Neural crest cell (in vitro differentiated cells): ENCODE measurements at regions not wholly inside any gene's neighbourhood (a gene's known extent, or its start where the extent isn't known, plus 50 kb on each side); places are given as distances from the start of the nearest gene placed in this dataset.

Experiments
- DNase-seq: peaks from one replicate; pipeline ENCODE4 v3.0.0; 2021; ENCODE audit warnings: low read depth, mixed read lengths, low spot score
- H3K27ac Mint-ChIP-seq: one replicate; pipeline ENCODE4 v1.8.0; 2021; ENCODE audit warnings: mild to moderate bottlenecking, mixed read lengths; ENCODE audit not compliant: unreplicated experiment
- H3K27me3 Mint-ChIP-seq: 2 replicates; pipeline ENCODE4 v1.8.0; 2021; ENCODE audit warnings: low read depth, mild to moderate bottlenecking, mixed read lengths
- H3K36me3 Mint-ChIP-seq: 2 replicates; pipeline ENCODE4 v1.8.0; 2021; ENCODE audit warnings: low read depth, mild to moderate bottlenecking, mixed read lengths
- H3K4me1 Mint-ChIP-seq: 2 replicates; pipeline ENCODE4 v1.8.0; 2021; ENCODE audit warnings: mixed read lengths
- H3K4me3 Mint-ChIP-seq: one replicate; pipeline ENCODE4 v1.8.0; 2021; ENCODE audit warnings: mild to moderate bottlenecking, mixed read lengths
- H3K9me3 Mint-ChIP-seq: 2 replicates; pipeline ENCODE4 v1.8.0; 2021; ENCODE audit warnings: mixed read lengths
- TF ChIP-seq, protein P1 (sequence below): fragments of 200-600 bp; sonication (generic); conservative IDR thresholded peaks from 2 replicates; pipeline ENCODE4 v1.5.0; 2021; ENCODE audit warnings: antibody characterized with exemption, mild to moderate bottlenecking

DNA sequence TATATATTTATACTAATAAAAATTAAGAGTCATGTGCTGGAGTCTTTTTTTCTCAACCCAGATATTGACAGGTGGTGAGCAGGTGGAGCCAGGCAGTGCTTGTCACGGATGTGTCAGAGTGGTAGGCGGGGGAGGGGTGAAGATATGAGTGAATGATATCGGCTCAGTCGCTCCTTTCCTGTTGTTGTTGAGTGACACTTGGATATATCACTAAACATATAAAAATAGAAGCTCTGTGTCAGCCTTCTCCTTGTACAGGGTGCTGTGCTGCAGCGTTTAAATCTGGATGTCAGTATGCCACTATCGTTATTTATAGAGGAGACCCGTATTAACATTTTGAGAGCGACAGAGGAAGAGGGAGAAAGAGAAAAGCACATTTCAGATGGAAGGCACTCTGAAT lies 339.6 kb downstream of the NUF2 start:
- Mint-ChIP-seq H3K27ac (no peak overlapping the region), H3K9me3 (no peaks in the 10 kb centered on the region), H3K36me3 (no peaks in the 10 kb centered on the region), H3K27me3 (no peaks in the 10 kb centered on the region), H3K4me3 (no peak overlapping the region), H3K4me1 (peaks cover 2% of the 10 kb centered on the region)
- no peak for DNase-seq
- TF ChIP-seq, protein P1, sequence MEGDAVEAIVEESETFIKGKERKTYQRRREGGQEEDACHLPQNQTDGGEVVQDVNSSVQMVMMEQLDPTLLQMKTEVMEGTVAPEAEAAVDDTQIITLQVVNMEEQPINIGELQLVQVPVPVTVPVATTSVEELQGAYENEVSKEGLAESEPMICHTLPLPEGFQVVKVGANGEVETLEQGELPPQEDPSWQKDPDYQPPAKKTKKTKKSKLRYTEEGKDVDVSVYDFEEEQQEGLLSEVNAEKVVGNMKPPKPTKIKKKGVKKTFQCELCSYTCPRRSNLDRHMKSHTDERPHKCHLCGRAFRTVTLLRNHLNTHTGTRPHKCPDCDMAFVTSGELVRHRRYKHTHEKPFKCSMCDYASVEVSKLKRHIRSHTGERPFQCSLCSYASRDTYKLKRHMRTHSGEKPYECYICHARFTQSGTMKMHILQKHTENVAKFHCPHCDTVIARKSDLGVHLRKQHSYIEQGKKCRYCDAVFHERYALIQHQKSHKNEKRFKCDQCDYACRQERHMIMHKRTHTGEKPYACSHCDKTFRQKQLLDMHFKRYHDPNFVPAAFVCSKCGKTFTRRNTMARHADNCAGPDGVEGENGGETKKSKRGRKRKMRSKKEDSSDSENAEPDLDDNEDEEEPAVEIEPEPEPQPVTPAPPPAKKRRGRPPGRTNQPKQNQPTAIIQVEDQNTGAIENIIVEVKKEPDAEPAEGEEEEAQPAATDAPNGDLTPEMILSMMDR = no peak

DNA sequence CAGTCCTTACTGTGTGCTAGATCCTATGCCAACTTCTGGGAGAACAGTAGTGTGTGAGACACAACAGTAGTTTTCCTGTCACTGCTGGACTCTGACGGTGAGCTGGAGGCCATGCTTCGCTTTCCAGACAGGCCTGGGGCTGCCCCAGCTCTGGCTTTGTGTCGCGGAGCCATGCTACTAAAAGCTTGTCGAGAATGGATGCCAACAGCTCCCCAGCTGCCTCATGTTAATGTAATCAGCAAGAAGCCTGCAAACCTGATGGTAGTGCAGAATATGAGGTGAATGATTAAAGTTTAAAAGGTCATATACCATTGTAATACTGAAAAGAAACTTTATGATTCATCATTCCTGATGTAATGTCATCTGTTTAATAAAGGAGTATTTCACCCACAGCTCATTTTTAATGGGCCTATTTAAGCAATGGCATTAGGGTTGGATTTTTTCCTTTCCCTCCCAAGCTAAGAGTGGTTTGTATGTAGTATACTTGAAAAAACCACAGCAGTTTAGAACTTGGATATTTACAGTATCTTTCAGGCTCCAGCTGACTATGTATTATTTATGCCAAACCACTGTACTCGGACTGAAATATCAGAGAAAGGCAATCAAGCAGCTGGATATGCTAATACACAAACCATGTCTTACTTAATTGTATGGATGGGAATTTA lies 343.0 kb downstream of the NUF2 start:
- Mint-ChIP-seq H3K9me3 (no peaks in the 10 kb centered on the region), H3K4me1 (no peaks in the 10 kb centered on the region), H3K27me3 (no peaks in the 10 kb centered on the region), H3K27ac (no peak overlapping the region), H3K36me3 (no peaks in the 10 kb centered on the region), H3K4me3 (no peak overlapping the region)
- TF ChIP-seq, protein P1 = no peak
- DNase-seq = no peak

DNA sequence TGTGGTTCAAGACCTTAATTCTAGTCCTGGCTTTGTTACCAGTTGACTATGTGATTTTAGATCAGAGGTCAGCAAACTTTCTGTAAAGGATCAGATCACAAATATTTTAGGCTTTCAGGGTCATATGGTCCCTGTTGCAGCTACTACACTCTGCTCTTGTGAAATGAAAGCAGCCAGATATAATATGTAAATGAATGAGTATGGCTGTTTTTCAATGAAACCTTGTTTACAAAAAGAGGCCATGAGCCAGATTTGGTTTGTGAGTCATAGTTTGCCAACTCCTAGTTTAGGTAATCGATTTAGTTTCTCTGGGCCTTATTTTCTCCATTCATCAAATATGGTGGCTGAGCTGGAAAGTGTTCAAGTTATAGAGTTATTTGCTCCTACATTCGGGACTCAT lies 346.7 kb downstream of the NUF2 start:
- TF ChIP-seq, protein P1 = no peak
- no peaks in the 10 kb centered on the region for H3K27me3 Mint-ChIP-seq
- no peak for DNase-seq
- H3K27ac Mint-ChIP-seq = no peak overlapping the region
- no peak overlapping the region for H3K4me3 Mint-ChIP-seq
- H3K4me1 Mint-ChIP-seq = no peaks in the 10 kb centered on the region
- no peaks in the 10 kb centered on the region for H3K36me3 Mint-ChIP-seq
- no peaks in the 10 kb centered on the region for H3K9me3 Mint-ChIP-seq

DNA sequence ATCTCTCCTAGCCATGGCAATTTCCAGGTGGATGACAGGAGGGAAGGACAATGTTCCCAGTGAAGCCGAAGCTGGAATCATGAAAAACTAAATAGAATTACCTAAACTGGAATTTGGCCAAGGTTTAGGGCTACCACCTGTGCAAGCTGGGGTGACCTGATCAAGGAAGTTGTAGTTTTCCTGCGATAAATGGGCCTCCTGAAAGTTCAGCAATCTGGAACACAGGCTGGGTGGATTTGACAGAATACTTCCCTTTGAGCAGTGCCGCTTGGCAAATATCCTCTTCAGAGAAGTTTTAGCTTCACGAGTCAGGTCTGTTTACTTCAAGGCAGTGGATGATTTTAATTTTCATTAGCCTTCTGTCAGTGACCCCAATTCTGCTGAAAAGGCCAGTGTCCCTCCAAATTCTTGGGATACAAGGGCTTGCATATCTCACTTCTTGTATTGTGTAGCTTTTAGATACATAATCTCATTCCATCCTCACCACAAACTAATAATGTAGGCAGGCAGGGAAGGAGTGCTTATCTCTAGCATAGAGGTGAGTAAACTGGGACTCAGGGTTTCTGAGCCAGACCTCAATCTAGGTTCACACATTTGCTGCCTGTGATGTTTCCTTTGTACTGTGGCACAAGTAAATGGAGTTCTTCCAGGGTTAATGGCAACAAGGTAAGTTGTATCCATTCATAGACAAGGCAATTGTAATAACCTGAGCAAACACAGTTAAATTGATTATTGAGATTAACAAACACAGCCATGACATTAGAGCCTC lies 349.4 kb downstream of the NUF2 start:
- TF ChIP-seq, protein P1 = no peak
- H3K27me3 Mint-ChIP-seq = no peaks in the 10 kb centered on the region
- H3K4me1 Mint-ChIP-seq = no peaks in the 10 kb centered on the region
- DNase-seq = no peak
- no peak overlapping the region for H3K4me3 Mint-ChIP-seq
- no peak overlapping the region for H3K27ac Mint-ChIP-seq
- no peaks in the 10 kb centered on the region for H3K9me3 Mint-ChIP-seq
- H3K36me3 Mint-ChIP-seq = no peaks in the 10 kb centered on the region

DNA sequence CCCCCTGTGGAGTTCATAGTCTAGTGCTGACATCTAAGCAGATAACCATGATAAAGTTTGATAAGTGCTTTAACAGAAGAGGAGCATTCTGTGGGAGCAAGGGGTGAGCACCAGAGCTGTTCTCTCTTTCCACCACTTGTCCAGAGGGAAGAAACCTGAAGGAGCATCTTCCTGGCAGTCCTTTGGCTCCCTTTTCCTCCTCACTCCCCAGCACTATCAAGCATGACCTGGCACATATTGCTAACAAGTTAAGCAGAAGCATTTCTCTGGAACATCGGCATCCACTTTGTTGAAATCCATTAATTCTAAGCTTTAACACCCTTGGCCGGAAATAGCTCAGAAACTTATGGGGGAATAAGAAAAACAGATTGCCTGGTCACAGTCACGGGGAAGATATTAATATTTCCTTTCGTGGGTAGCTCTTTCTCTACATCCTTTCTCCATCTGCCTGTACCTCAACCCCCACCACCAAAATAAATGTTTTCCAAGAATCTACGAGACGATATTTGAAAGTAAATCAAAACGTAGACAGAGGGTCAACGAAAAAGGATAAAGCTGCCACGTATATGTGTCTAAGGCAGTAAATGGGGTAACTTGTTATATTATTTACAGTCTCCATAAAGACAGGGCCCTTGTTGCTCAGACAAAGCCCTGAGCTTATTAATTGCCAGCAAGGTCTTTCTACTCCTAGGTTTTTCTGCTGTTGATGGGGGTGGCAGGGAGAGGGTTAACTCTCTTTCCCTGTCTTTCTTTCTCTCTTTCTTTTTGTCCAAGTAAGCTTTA lies 351.4 kb downstream of the NUF2 start:
- no peaks in the 10 kb centered on the region for H3K4me1 Mint-ChIP-seq

More for the DNA sequence above, 351.4 kb downstream of the NUF2 start:
- no peak overlapping the region for H3K27ac Mint-ChIP-seq
- no peaks in the 10 kb centered on the region for H3K36me3 Mint-ChIP-seq
- H3K27me3 Mint-ChIP-seq = no peaks in the 10 kb centered on the region
- DNase-seq = no peak
- no peak overlapping the region for H3K4me3 Mint-ChIP-seq
- H3K9me3 Mint-ChIP-seq = no peaks in the 10 kb centered on the region
- TF ChIP-seq, protein P1 = no peak
